Colon (tissue), 2 donors: ENCODE measurements at regions not wholly inside any gene's neighbourhood (a gene's known extent, or its start where the extent isn't known, plus 50 kb on each side); places are given as distances from the start of the nearest gene placed in this dataset.

Source experiments
- FAIRE-seq: peaks from 2 replicates; lab custom pipeline; 2012; peaks lifted over from hg19 to GRCh38; lab: Jason Lieb, UNC
- donor health status: control.
- donor health status: control.

DNA sequence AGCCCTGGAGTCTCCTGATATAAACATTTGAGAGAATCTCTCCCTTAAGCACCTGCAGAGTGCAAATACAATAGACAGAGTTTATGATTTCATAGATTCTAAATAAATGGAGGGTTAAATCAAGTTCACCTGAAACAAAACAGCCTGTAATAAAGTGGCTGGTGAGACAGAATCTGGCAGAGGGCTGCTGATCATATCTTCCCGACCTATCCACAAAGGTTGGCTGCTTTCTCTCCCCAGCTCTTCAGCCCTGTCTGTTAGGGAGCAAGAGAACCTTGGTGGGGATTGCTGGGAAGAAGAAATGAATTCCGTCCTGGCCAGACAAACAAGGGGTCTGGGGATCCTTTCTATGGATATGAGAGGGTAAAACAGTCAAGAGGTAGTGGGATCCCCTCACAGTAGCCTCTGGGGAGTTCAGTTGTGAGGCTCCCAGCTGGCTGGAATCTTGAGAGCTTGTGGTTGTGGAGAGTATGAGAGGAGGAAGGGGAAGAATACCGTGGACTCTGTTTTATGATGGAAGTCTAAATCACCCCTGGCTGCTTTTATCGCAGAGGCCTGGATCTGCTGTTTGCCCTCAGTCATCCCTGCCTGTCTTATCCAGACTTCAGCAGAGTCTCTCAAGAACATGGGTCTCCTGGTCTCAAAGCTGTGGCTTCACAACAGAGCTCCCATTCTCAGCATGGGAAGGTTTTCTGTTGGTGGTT is 451.3 kb downstream of the NTRK3 start:
- FAIRE-seq, result no peak

DNA sequence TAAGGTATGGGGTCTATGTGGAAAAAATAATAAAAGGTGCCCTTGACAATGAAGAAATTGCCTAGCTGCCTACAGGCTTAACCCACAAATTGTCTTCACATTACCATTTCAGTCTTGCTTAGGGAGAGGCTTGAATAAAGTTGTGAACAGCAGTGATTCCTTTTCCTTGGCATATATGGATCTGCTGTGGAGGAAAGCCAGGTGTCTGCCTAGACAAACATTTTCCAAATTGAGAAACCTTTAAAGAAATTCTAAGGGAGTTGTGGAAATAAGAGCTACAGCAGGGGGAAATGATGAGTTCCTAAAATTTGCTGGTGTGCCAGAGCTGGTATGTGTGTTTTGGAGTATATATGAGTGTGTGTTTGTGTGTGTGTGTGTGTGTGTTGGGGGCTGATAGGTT is 452.1 kb downstream of the NTRK3 start:
- no peak for FAIRE-seq

DNA sequence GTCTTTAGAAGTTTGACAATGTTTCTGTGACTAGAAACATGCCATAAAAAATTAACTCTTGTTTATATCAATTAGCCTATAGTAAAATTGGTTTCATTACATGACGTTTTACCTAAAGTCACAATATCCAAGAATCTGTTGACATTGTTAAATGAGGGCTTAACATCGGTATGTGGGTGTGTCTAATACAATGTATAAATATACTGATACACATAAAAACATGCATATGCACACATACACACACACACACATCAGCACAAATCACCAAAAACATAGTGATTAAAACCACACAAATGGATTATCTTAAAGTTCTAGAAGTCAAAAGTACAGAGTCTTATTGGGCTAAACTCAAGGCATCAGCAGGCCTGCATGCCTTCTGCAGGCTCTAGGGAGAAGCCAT is 456.7 kb downstream of the NTRK3 start:
- FAIRE-seq, result no peak

DNA sequence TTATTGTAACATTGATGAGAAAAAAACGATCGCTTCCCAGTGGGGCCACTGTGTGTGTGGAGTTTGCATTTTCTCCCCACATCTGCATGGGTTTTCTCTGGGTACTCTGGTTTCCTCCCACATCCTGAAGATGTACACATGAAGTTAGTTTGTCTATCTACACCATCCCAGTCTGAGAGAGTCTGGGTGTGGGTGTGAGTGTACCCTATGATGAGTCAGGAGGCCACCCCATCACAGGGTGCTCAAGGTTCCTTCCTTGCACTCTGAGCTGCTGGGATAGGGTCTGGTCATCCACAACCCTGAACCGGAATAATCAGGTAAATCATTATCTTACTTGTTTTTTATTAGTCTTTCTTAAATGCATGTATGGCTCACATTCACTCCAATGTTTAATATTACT is 457.1 kb downstream of the NTRK3 start:
- no peak for FAIRE-seq

DNA sequence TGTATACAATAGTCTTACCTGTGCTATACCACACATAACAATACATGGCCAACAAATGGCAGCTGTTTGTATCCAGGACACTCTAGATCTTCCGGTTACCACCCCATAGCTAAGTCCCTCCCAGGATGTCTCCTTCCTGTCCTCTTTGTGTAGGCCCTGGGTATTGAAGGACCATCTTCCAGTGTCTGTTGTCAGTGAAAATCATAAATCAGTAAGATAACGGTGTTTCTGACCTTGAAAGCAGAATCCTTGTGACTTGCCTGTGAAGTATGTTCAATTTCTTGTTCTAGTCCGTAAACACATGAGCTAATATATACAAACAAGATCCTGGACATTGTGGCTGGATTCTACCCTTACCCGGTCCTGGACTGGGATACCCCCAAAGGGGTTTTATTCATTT is 462.8 kb downstream of the NTRK3 start:
- FAIRE-seq, result no peak

DNA sequence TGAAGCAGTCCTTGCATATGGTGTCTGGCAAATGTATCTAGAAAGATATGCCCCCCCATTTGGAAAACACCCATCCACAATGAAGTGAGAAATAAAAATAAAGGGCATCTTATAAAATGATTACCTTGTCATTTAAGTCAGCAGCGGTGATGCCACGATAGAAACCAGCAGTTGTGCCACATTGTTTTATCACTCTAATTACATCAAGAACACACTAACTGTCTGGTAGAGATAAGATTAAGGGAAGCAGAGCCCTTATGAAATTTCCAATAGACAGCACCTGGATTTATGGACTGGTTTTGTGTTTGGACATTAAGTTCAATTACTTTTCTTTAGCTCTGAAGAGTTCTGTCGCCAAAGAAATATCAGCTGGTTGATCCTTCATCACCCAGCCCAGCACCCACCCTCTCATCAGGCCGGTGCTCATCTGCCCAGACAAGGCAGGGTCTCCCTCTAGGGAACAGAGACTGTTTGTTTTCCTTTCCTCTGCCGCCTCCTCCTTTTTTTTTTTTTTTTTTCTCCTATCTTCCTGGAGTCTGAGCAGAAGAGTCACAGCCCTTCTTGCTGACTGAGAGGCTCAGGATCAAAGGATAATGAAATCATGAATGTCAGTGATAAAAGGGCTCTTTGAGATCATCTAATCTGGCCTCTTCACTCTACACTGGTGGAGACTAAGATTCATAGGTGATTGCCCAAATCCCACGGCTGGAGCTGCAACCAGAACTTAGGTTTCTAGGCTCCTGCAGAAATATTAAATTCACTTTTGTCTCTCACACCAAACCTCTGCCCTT is 464.1 kb downstream of the NTRK3 start:
- no peak for FAIRE-seq

DNA sequence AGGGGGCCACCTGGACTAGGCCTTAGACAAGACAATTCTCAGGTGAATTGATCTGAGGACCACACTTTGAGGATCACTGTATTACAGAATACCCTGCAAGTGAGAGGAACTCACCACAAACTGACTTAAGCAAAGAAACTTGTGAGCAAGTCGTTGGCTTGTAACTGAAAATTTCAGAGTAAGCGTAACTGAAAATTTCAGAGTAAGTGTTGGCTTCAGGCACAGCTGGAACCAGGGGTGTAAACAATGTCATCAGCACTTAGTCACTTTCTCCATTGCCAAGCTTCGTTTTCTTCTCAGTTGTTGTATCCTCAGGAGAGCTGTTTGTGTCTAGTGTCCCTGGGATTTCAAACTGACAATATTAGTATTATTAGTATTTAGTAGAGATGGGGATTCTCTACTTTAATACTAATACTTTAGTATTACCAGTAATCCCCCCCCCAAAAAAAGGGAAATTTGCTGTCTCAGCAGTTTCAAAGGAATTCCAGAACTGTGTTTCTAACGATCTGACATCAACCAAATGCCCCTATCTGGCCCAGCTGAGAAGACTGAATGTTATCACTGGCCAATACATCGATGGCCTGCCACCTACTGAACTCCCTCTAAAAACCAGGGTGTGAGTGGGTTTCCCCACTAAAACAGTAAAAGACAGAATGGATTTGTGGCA is 474.4 kb downstream of the NTRK3 start:
- no peak for FAIRE-seq

DNA sequence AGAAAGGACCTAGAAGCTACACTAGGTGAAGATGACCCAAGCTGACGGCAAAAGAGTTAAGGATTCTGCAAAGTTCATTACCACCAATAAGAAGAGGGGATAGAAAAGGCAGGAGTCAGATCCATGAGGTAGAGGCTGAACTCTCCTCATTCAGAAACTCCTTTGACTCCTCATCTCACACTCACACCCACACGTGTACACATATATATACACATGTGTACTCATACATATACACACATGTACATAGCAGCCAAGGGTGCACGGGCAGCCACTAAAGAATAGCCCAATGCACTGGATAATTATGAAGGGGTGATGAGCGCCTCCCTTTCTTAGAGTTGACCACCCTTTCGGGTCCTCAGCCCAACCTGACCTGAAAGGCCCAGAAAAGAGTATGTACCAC is 476.8 kb downstream of the NTRK3 start:
- no peak for FAIRE-seq

DNA sequence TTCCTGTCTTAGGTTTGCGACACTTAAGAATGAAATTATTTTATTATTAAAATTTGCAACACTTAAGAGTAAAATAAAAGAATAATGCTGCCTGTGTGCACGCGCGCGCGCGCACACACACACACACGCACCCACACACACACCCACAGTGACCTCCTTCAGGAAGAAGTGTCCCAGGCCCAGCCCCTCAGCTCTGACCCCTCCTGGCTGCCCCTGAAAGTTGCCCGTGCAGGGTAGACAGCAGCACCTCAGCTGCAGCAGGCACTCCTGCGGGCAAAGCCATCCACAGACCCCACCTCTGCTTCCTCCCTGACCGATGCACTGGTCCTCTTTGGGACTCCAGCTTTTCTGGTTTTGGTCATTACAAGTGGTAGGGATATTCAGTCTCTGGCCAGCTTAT is 478.2 kb downstream of the NTRK3 start:
- FAIRE-seq, result no peak

DNA sequence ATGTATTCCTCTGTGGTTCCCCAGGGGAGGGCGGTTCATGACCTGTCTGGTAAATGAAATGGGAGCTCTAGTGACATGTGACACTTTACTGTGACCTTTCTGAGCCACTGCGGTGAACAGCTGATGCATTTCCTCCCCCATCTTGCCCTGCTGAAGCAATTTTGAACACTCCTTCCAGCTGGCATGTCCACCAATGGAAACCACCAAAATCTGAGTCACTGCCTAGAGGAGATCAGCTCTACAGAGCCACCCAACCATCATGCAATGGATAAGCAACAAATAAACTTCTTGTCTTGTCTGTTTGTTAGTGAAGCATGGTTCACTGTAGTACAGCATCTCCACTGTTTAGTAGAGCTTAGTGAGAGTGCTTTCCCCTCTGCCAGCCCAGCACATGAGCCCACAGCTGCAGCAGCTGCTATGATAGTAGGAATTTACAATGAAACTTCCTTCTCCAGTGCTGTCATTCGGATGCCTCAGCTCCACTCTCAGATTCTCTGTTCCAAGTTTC is 479.4 kb downstream of the NTRK3 start:
- FAIRE-seq, result no peak

DNA sequence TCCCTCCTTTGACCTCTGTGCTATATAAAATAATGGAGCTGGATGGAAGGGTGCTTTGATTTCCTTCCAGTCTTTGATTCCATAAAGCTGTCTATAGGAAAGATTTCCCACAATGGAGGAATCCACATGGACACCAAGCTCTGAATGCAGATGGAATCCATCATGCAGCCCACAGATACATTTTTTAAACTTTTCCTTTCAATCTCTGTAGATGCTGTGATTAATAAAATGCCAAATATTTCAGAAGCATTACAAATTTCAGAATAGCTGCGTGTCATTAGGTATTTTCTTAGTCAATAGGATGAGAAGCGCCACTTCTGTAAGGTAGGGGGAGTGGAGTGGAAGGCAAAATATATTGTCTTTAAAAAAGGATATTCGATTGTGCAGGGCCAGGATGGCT is 489.0 kb downstream of the NTRK3 start:
- no peak for FAIRE-seq

DNA sequence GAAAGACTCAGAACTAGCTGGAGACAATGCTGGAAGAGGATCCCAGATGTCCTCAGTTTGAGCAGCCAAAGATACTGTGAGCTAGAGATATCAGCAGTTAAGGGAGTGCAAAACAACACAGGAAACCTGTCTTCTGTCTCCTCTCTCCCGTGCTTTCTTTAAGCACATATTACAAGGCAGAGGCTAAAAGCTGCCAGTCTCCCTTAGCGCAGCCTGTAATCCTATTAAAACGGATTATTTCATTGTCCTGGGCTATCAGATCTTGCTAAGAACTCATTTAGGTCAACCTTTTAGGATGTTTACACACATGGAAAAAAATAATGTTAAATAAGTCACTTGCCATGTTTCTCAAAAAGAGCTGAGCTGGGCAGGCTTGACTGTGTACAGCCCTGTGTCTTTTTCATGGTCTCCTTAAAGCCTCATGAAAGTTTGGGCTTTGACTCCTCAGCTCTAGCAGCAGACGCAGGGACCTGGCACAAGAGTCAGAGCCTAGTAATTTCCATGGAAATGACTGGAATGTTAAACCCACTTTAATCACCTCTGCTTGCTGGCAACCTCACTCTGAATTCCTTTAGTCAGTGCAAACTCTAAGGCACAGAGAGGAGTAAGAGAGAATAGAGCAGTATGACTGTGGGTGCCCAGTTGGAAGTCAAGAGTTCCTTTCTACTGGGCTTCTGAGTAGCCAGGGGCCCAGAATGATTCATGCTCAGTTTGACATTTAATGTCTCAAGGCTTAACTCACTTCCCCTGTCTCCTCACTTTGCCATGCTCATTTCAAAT is 491.9 kb downstream of the NTRK3 start:
- FAIRE-seq, result no peak

DNA sequence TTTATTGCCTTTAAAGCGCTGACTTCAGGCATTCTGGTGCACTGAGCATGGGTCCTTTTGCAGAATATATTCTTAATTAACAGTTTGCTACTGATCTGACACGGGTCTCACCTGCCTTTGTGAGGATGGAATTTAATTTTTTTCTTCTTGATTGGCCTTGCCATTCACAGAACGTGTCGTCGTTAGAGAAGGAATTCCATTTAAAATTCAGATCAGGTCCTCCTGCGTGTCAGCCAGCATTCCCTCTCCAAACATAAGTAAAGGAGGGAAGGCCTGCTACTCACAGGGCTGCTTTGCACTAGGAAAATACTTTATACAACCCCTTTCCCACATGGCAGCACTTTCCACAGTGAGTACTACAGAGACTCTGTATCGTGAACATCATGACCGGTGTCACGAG is 492.7 kb downstream of the NTRK3 start:
- no peak for FAIRE-seq

DNA sequence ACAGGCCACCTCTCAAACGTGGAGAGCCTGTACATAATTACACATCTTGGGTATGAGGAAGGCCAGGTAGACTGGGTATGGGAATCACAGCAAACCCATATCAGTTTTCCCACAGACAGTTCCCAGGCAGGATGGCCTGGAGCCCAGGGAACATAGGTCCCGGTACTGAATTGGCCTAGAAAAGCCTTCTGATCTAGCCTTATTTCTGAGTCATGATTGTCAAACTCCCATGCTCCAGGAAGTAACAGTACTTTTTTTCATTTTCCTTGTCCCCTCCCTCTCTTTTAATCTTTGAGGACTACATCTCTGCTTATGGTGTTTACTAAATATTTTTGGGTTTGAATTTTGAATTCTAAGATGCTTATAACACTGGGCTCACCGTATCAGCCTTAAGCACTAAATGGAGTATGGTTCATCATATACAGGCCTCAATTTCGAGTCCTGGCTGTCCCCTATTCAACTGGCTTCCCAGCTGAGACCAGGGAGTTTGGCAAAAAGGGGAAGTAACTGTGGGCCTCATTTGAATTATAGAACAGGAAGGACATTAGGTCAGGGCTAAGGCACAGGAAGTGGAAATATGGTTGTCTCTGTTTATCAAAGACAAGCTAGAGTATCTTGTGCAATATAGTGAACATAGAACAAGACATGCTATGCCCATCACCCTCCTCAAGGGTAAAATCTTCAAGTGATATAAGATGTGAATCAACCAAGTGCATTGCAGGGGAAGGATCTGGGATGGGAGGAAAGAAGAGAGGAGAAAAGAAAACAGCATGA is 494.6 kb downstream of the NTRK3 start:
- no peak for FAIRE-seq

DNA sequence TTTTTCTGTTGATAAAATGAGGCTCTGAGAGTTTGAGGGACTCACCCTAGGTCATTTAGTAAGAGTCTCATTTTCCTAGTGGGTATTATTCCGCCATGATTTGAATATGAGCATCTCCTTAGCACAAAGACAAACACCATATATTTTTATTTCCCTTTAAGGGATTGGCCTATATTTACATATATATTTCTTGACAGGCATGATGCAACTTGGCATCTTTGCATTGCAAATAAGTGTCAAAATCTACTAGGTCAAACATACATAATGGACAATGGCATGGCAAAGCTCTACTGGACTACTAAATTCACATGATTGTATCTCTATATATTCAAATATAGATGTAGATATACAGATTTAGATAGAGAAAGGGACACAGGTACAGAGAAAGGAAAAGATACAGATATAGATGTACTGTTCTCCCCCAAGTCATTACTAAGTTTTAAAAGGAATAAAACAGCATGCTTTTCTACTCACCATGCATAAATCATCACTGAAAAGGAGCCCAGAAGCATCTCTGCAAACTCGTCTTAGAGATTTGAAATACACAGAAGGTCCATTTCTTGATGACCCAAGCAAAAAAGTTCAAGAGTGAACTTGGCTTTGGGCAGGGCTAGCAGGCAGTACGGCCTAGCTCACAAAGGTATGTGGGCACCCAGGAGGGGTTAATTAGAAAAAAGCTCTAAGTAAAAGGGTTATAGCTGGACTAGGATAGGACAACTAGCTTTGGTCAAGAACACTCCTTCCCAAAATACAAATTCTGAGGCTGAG is 495.8 kb downstream of the NTRK3 start:
- FAIRE-seq, result no peak

DNA sequence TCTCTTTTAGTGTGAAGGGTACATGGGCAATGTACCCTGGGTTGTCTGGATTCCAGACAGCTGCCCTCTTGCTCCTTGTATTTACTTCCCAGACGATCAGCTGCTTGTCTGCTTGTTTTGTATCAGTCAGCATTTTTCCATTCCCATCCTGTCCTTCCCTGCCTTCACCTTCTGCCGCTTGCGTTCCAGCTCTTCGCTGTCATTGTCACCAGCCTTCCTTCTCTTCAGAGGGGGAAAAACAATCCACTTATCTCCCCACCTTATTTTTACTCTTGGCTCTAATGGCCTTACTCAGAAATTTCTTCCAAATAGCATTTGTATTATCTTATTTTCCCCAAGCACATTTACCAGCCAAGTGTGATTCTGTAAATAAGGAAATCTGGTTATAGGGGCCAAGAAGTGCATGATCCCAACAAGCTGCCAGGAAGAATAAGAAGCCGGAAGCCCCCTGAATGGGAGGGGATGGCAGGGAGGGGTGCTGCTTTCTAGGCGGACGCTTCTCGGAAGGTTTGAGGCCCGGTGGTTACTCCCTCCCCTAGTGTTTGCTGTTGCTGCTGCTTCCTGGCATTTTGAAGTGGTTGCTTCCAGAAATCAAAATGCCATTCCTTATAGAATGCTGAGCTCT is 497.6 kb downstream of the NTRK3 start:
- FAIRE-seq, result no peak

DNA sequence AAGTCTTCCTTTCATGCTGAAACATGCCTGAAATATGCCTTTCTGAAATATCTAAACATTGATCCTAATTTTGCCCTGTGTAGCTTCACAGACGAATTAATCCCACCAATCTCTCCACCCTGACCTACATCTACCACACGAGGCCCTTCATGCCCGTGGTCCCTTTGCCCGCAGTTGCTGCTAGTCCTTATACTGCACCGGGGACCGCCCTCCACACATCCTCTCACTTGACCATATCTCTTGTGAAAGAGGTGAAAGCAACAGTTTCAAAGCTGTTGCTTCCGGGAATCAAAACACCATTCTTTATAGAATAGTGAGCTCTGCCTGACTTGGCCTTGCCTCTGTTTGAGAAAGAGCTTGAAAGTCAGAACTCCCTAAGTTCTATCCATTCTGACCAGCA is 499.5 kb downstream of the NTRK3 start:
- no peak for FAIRE-seq

DNA sequence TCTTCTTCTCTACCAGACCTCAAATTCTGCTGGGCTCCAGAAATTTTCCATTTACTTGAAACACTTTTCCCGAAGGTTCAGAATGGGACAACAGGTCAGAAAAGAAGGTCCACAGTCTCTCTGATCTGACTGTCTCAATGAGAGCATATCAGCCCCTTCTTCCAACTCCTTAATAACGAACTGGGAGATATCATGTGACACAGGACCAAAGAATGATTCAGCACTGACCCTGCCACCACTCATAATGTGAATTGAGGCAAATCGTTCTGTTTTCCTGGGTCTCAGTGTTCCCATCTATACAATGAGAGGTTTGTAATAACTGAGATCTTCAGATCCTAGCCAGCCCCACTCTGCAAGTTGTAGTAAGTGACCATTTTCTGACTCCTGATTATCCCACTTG is 500.5 kb downstream of the NTRK3 start:
- FAIRE-seq, result no peak

DNA sequence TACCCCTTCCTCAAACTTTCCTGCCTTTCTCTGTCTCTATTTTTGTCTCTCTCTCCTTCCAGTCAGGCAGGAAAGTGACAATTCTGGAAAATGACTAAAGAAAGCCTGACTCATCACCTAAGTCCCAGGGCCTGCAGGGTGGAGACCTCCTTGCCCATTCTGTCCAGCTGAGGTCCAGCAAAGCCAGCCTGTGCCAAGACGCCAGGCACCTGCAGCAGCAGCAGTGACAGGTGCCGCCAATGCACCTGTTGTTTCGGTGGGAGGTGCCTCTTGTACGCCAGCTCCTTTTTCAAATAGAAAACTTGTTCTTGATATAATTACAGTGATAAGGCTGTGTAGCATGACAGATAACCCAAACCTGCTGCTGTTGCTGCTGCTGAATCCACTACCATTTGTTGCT is 501.3 kb downstream of the NTRK3 start:
- FAIRE-seq, result no peak

DNA sequence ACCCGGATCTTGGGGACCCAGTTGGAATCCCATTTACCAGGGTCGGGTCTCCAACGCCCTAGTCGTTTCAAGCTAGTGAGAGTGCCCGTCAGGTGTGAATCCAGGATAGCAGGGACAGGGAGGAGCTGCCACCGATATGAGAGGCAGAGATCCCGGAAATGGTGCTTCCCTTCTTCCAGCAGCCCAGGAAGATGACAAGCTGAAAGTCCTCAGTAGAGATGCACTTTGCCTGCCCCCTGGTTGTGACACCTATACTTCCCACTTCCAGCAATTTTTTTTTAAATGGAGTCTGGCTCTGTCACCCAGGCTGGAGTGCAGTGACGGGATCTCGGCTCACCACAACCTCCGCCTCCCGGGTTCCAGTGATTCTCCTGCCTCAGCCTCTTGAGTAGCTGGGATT is 503.0 kb downstream of the NTRK3 start:
- FAIRE-seq, result no peak
